HG02885 (cell line): ENCODE measurements at regions not wholly inside any gene's neighbourhood (a gene's known extent, or its start where the extent isn't known, plus 50 kb on each side); places are given as distances from the start of the nearest gene placed in this dataset.

Source experiments
- ATAC-seq: cut with Tn5 transposase; IDR thresholded peaks from one replicate; pipeline ENCODE4 v1.9.1; 2021; ENCODE audit warnings: mild to moderate bottlenecking; ENCODE audit not compliant: unreplicated experiment, poor library complexity

- ATAC-seq, result no peak
Measured at GRCh38 chr12:115521771-115522409, 755.6 kb downstream of the MED13L start.

- no peak for ATAC-seq
Measured at GRCh38 chr12:115519887-115520286, 757.6 kb downstream of the MED13L start.

GRCh38 chr12:115519359-115519758 is 758.1 kb downstream of the MED13L start:
- ATAC-seq, result no peak

GRCh38 chr12:115517913-115518312 is 759.6 kb downstream of the MED13L start:
- no peak for ATAC-seq

GRCh38 chr12:115511986-115512711 is 765.3 kb downstream of the MED13L start:
- no peak for ATAC-seq

- no peak for ATAC-seq
Measured at GRCh38 chr12:115511305-115511704, 766.2 kb downstream of the MED13L start.

GRCh38 chr12:115508990-115509389 is 768.5 kb downstream of the MED13L start:
- ATAC-seq, result no peak

- ATAC-seq, result no peak
Measured at GRCh38 chr12:115507951-115508722, 769.4 kb downstream of the MED13L start.

GRCh38 chr12:115507560-115507889 is 770.0 kb downstream of the MED13L start:
- no peak for ATAC-seq

GRCh38 chr12:115506822-115507559 is 770.5 kb downstream of the MED13L start:
- ATAC-seq, result no peak

GRCh38 chr12:115504306-115505290 is 772.9 kb downstream of the MED13L start:
- ATAC-seq, result peak; percentile 81

GRCh38 chr12:115500872-115501271 is 776.6 kb downstream of the MED13L start:
- no peak for ATAC-seq

- ATAC-seq, result no peak
Measured at GRCh38 chr12:115495300-115495699, 782.2 kb downstream of the MED13L start.

- ATAC-seq, result no peak
Measured at GRCh38 chr12:115492553-115492952, 784.9 kb downstream of the MED13L start.

- ATAC-seq, result no peak
Measured at GRCh38 chr12:115491511-115492250, 785.8 kb downstream of the MED13L start.

- no peak for ATAC-seq
Measured at GRCh38 chr12:115489253-115489652, 788.2 kb downstream of the MED13L start.

- ATAC-seq, result no peak
Measured at GRCh38 chr12:115485967-115486366, 791.5 kb downstream of the MED13L start.

GRCh38 chr12:115485503-115485902 is 792.0 kb downstream of the MED13L start:
- ATAC-seq, result no peak

- ATAC-seq, result no peak
Measured at GRCh38 chr12:115482943-115483342, 794.5 kb downstream of the MED13L start.
